ENCODE measurements at regions not wholly inside any gene's neighbourhood (a gene's known extent, or its start where the extent isn't known, plus 50 kb on each side); places are given as distances from the start of the nearest gene placed in this dataset.

- no peak for DNase-seq
- H3K4me3 ChIP-seq (ENCODE audit: low read depth, low read length): no peak overlapping the region
- no peaks in the 10 kb centered on the region for H3K27me3 ChIP-seq
- H3K36me3 ChIP-seq: no peaks in the 10 kb centered on the region
- TF ChIP-seq CTCF (IDR thresholded peaks at IDR 0.05; ENCODE audit: low read depth, low read length): no peak
- H3K9me3 ChIP-seq: no peaks in the 10 kb centered on the region; the same call in 1 of the 2 replicates
- no peaks in the 10 kb centered on the region for H3K4me1 ChIP-seq
Observed at GRCh38 chr14:58833634-58834378, 196.0 kb downstream of the DACT1 start.

GRCh38 chr14:58836303-58836974, 198.7 kb downstream of the DACT1 start:
- TF ChIP-seq CTCF (IDR thresholded peaks at IDR 0.05; ENCODE audit: low read depth, low read length): no peak
- no peaks in the 10 kb centered on the region for H3K4me1 ChIP-seq
- H3K4me3 ChIP-seq (ENCODE audit: low read depth, low read length): no peak overlapping the region
- no peak for DNase-seq
- H3K36me3 ChIP-seq: no peaks in the 10 kb centered on the region
- H3K27me3 ChIP-seq: no peaks in the 10 kb centered on the region
- H3K9me3 ChIP-seq: no peaks in the 10 kb centered on the region; the same call in 1 of the 2 replicates

GRCh38 chr14:58839233-58839632, 201.5 kb downstream of the DACT1 start:
- no peaks in the 10 kb centered on the region for H3K4me1 ChIP-seq
- no peak for DNase-seq
- H3K4me3 ChIP-seq (ENCODE audit: low read depth, low read length): no peak overlapping the region
- TF ChIP-seq CTCF (IDR thresholded peaks at IDR 0.05; ENCODE audit: low read depth, low read length): no peak
- no peaks in the 10 kb centered on the region for H3K27me3 ChIP-seq
- H3K36me3 ChIP-seq: no peaks in the 10 kb centered on the region
- no peaks in the 10 kb centered on the region for H3K9me3 ChIP-seq

DNA sequence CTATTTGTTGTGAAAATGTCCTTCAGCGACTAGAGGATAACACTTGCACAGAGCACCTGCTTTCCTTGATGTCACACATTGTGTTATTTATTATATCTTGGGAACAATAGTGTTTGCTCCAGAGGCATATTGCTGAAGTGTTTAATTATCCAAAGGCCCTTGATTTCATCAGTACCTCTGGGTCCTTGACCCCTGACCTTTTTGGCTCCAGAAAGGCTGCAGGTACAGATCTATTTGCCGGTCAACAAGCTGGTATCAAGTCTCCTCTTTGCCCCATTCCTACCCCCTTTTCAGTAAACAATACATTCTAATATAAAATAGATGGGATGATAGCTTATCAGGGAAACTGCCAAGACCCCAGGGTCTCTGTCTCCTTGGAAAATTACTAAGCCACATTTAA, 206.8 kb downstream of the DACT1 start:
- H3K27me3 ChIP-seq: no peaks in the 10 kb centered on the region
- no peak for TF ChIP-seq CTCF (IDR thresholded peaks at IDR 0.05; ENCODE audit: low read depth, low read length)
- H3K4me3 ChIP-seq (ENCODE audit: low read depth, low read length): no peak overlapping the region
- no peak for DNase-seq
- H3K9me3 ChIP-seq: no peaks in the 10 kb centered on the region
- H3K36me3 ChIP-seq: no peaks in the 10 kb centered on the region
- H3K4me1 ChIP-seq: no peaks in the 10 kb centered on the region

GRCh38 chr14:58846682-58847465, 209.1 kb downstream of the DACT1 start:
- no peaks in the 10 kb centered on the region for H3K27me3 ChIP-seq
- H3K36me3 ChIP-seq: no peaks in the 10 kb centered on the region
- no peaks in the 10 kb centered on the region for H3K4me1 ChIP-seq
- DNase-seq: no peak
- no peaks in the 10 kb centered on the region for H3K9me3 ChIP-seq
- TF ChIP-seq CTCF (IDR thresholded peaks at IDR 0.05; ENCODE audit: low read depth, low read length): no peak
- H3K4me3 ChIP-seq (ENCODE audit: low read depth, low read length): no peak overlapping the region
